Stimulated activated CD8-positive, alpha-beta memory T cell treated with anti-CD3 and anti-CD28 coated beads, Interleukin-4, amount 100 ng/mL, for 48 hours (primary cell): ENCODE measurements at regions not wholly inside any gene's neighbourhood (a gene's known extent, or its start where the extent isn't known, plus 50 kb on each side); places are given as distances from the start of the nearest gene placed in this dataset.
"Not testable (repeated sequence)": the region's sequence is repeated elsewhere in the genome, so short reads cannot be mapped to it uniquely, and the experiment has no call there.

ENCODE experiments used
- DNase-seq: peaks from one replicate; pipeline ENCODE4 v3.0.0-alpha.2; 2020

DNA sequence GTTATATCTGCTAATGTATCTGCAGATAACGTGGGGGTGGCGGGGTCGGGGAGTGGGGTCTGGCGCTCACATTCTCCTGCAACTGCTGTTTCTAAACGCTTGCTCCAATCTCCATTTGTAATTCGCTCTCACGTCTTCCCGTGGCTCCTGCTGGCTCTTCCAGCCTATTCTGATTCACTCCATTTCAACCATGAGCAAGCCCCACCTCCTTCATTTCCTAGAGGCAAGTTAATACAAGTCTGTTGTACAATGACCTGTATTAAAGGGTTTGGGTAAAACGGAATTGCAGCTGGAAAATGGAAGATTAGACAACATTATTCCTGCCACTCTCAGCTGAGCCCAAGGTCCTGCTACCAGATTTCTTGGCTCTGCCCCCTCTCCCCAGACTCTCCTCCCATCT lies 132.3 kb downstream of the CSNK2A3 start:
- DNase-seq = no peak

DNA sequence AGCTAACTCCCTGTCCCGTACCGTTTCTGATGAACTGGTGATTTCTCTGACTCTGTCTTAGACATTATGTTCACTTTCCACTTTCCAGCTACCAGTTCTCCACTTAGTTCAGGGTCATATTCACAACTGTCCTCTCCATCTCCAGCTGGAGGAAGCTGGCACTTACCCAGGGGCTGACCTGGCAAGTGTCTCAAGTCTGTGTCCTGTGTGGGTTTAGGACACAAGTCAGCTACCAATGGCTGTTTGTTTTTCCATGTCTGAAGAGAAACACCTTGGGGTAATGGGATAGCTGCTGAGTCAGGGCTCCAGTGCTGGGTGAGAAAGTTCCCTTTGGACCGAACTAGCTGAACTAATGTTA lies 134.4 kb downstream of the CSNK2A3 start:
- DNase-seq = no peak

DNA sequence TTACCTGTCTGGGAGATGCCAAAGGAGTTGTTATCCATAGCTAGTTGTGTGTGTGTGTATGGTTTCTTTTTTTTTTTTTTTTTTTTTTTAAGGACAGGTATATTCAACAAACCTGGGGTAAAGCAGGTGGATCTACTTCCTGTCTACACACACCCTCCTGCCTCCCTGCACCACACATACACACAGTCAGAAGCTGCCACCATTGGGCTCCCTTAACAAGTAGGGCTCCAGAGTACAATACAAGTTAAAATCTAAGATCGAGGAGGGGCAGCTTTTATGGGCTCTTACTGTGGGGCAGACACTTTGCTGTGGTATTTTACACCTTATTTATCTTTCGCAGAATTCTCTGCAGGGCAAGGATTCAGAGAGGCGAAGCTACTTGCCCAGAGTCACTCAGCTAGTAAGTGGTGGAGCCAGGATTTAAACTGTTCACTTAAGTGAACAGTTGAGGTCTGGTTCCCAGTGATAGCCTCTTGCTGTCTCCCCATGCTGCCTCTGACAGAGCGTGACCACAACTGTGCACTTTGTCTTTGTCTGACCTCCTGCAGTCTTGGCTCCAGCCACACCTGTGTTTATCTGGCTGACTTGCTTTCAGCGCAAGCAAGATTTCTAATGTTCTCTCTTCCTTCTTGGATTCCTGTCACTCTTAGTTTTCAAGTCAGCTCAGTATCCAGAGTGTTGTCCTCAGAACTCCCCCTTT lies 135.0 kb downstream of the CSNK2A3 start:
- DNase-seq = no peak

DNA sequence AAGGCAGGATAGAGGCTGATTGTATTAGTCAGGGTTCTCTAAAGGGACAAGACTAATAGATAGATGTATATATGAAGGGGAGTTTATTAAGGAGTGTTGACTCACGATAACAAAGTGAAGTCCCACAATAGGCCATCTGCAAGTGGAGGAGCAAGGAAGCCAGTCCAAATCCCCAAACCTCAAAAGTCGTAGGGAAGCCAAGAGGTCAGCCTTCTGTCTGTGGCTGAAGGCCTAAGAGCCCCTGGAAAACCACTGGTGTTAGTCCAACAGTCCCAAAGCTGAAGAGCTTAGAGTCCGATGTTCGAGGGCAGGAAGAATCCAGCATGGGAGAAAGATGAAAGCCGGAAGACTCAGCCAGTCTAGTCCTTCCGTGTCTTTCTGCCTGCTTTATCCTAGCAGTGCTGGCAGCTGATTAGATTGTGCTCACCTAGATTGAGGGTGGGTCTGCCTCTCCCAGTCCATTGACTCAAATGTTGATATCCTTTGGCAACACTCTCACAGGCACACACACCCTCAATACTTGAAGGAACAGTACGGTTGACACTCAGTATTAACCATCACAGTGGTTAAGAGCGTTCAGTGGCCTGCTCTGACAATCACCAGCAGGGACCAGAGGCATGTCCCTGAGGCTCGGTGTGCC lies 135.6 kb downstream of the CSNK2A3 start:
- DNase-seq = no peak

DNA sequence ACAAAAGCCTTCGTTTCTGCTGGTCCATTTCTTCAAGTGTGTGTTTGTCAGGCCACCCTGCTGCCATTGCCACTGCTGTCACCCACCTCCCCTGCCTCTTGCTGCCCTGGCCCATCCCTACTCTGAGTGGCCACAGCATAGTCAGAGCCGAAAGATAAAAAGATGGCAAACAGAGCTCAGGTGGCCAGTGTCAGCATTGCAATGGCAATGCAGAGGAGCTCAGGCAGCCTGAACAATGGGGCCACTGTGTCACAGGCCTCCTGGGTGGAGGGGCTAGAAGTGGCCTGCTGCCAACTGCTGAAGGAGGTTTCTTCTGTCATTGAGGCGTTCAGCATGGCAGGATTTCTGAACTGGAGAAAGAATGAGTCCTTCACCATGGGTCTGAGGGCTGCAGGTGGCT lies 137.1 kb downstream of the CSNK2A3 start:
- no peak for DNase-seq

DNA sequence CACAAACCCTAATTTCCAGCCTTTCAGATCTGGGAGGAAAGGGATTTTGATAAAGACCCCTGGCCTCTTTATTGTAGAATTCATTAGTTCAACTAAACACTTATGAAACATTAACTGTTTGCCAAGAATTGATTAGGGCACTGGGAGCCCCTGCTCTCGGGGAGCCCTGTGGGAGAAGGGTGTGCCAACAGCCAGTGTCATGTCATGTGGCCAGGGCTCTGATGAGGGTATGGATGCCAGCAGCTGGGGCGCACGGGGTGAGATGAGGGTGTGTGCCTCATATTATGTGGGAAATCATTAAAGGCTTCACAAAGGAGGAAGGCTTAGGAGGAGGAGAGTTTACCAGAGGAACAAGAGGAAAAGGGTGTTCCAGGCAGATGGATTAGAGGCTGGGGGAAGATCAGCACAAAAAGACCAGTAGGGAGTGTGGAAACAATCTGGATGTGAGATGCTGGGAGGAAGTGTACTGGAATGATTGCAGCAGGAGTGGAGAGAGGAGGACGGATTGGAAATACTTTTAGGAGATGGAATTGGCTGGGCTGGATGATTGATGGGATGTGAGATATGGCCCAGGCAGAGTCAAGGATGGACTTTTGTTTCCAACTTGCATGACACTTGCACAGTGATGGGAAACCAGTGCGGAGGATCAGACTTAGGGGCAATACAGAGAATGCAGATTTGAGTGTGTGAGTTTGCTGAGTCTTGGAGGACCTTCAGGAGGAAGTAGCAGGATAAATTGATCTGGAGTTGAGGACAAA lies 137.8 kb downstream of the CSNK2A3 start:
- DNase-seq = no peak

DNA sequence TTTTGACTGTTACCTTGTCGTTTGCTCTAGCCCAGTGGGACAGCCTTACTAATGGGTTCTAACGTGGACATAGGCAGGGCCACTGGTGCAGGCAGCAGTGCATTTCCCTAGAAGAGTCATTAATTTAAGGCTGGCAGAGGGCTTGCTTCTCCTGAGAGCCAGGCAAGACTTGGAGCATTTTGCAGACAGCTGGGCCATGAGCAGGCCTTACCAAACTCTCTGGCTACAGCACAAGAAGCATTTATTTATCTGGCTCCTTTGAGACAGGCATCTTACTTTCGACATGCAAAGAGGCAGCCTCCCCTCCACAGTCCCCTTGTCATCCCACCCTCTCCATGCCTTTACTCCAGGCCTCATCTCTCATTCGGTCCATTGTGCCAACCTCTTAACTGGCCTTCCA lies 139.9 kb downstream of the CSNK2A3 start:
- no peak for DNase-seq

DNA sequence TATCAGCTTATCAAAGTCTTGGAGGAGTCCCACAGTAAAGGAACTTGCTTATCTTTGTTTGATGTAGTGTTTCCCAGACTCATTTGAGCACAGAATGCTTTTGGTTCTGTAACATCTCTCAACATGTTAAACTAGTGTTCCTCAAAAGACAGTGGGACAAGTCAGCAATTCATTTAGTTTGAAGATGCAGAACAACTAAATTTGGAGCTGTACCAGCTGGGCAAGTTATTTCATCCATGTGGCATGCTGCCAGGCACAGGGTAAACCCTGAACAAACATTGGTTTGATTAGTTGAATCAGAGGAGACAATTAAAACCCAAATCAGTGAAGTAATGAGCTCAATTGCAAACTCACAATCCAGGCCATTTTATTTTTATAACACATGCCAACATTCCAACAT lies 141.2 kb downstream of the CSNK2A3 start:
- no peak for DNase-seq

DNA sequence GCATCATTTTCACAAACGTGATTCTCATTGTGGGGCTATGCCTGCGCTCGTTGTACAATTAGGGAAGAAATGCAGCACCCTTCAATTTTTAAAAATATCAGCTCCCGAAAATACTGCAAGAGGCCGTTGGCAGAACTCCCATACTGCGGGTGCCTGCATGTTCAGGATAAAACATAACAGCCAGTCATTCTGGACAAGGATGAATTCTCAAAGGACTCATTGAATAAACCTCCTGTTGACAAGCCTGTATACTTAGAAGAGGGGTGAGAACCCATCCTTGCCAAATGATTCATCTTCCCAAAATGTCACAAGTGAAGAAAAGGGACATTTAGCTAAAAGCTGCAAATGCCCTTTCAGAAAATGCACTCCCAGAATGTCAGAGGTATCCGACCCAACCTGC lies 141.9 kb downstream of the CSNK2A3 start:
- DNase-seq = no peak

DNA sequence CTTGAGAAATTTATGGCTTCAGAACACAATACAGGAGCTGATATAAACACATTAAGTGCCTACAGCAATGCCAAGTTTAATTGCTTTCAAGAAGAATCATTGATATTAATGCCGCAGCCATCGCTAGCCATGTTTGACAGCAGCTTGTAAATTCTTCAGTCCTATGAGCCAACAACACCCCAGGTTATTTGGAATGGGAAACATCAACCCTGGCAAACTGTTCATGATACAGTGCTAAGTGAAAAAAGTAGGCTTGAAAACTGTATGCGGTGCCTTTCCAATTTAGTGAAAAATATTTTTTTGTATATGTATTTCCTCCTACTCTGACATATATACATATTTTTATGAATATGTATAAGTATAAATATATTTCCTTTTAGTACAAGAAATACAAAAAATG lies 142.6 kb downstream of the CSNK2A3 start:
- DNase-seq = no peak

DNA sequence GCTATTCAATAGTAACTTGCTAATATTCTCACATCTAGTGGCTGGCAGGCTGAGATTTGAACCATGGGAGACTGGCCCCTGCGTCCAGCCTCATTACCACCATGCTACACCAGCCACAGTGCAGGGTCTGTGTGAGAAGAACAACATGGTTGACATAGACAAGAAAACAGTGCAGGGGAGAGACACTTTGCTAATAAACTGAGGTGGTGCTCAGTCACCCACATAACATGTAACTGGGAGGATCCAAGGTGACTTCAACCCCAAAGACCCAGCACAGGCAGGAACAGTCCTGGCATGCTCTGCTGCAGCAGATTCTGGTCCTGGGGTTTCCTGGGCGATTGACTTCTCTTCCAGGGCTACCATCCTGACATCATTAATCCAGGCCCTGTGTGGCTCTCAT lies 143.1 kb downstream of the CSNK2A3 start:
- DNase-seq = no peak

DNA sequence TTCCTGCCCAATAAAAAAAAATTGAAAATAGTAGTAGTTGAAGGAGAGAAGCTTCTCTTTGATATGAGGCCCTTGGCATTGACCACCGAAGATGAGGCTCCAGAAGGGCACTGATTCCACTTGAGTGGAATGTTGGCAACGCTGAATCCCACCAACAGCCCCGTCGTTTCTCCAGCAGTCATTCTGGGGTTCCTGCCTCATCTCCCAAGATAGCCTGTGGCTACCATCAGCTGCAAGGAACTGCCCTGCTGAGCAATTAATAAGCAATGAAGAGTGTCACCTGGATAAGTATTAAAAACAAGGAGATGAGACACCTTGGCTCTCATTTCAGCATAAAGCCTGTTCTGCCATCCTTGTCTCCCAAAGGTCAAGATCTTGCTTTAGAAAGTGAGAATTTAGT lies 144.1 kb downstream of the CSNK2A3 start:
- no peak for DNase-seq

DNA sequence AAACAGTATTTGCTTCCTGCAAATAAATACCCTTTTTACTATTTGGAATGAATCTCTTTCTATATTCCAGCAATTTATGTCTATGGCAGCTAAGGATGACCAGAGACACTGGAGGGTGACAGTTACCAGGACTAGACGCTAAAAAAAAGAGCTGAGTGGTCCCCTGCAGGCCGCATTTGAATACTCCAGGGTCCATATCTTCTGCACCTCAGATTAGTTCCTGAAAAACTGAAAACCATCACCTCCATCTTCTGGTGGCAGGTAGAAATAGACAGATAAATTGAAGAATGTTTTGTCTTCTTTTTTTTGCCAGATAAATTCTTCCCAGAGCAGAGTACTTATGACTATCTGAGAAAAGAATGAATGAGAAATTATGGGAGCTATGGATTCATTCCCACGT lies 145.6 kb downstream of the CSNK2A3 start:
- DNase-seq = no peak

DNA sequence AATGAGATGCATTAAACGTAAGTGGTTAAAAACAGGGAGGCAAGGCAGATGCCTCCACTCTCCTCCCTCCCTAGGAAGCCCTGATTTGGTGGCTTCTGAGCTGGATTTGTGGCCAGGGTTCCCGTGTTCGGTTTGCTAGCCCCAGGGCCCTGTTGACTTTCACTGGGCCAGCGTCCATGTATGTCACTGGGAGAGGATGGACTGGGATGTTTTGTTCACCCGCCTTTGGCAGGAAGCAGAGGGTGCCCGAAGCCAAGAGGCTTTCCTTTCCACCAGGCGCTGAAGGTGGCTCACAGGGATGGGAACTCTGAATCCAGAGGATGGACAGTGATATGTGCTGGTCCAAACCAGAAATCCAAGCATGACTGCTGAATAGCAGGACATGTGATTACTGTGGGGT lies 146.6 kb downstream of the CSNK2A3 start:
- DNase-seq = no peak

DNA sequence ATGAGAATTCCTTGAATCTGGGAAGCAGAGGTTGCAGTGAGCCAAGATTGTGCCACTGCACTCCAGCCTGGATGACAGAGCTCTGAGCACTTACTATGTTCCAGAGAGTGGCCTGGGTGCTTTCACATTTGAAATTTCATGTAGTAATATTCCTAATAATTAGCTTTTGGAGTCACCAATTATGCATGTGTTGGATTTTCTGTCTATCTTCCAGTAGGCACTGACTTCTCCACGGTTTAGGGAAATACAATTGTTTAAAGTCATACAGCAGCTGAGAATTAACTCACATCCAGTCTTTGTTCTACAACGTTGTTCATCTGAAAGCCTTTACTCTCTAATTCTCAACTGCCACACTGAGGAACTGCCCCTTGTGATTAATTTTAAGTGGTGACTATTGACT lies 150.2 kb downstream of the CSNK2A3 start:
- no peak for DNase-seq

DNA sequence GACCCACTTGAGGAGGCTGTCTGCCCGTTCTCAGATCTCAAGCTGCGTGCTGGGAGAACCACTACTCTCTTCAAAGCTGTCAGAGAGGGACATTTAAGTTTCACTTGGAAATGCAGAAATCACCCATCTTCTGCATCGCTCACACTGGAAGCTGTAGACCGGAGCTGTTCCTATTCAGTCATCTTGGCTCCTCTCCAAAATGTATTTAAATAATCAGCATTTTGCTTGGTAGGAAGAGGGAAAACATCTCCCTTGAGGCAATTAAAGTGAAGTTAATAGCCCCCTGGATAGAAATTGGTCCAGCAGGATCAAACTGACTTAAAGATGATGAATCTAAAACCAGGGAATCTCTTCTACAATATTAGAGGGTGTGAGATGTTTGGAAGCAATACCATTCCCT lies 151.7 kb downstream of the CSNK2A3 start:
- not testable (repeated sequence) for DNase-seq

DNA sequence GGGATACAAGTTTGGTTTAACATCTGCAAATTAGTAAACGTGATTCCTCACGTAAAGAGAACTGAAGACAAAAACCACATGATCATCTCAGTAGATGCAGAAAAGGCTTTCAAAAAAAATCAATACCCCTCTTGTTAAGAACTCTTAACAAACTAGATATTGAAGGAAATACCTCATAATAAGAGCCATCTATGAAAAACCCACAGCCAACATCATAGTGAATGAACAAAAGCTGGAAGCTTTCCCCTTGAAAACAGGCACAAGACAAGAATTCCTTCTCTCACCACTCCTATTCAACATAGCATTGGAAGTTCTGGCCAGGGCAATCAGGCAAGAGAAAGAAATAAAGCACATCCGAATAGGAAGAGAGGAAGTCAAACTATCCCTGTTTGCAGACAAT lies 160.5 kb downstream of the CSNK2A3 start:
- DNase-seq = no peak

DNA sequence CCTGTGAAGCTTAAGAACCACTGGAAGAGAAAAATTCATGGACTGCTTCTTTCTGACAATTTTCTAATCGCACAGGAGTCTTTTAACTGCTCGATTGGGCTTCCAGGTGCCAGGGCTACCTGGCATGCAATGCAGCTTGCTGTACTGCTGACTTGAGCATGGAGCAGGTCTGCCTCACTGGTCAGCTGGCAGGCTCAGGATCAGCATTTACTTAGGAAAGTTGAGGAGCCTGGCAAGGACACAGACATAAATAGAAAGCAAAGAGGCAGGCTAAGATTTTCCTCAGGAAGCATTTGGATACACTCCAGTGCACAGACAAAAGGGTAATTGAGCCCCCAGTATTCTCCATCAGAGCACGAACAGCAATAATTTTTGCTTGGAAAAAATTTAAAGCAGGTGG lies 163.5 kb downstream of the CSNK2A3 start:
- no peak for DNase-seq

DNA sequence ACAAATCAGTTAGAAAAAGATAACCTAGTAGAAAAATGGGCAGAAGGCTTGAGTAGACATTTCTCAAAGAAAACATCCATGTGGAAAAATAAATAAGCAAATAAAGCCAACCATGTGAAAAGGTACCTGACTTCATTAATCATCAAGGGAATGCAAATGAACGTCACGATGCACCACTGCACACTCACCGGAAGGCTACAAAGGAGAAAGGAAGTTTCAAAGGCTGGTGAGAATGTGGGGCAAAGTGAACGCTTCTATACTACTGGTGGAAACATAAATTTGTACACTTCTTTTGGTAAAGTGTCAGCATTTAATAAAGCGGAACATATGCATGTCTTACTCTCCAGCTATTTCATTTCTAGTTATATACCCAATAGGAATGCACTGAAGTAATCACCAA lies 166.8 kb downstream of the CSNK2A3 start:
- DNase-seq = no peak

DNA sequence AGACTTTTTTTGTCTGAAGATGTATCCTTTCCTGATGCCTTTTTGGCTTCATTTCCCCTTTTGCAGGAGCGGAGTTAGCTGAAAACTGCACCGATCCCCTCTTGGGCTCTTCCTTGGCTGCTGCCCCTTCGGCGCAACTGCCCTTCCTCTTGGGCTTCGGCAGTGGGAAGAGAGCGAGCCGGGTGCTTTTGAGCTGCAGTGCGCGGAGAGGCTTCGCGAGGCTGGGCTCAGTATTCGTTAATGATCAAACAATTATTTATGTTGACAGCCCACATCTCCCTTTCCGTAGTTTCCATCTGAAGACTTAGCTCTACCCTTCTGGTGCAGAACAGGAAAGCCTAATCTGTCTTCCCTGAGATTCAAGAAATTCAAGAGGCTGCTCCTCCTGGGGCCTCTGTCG lies 170.8 kb downstream of the CSNK2A3 start:
- DNase-seq = no peak

DNA sequence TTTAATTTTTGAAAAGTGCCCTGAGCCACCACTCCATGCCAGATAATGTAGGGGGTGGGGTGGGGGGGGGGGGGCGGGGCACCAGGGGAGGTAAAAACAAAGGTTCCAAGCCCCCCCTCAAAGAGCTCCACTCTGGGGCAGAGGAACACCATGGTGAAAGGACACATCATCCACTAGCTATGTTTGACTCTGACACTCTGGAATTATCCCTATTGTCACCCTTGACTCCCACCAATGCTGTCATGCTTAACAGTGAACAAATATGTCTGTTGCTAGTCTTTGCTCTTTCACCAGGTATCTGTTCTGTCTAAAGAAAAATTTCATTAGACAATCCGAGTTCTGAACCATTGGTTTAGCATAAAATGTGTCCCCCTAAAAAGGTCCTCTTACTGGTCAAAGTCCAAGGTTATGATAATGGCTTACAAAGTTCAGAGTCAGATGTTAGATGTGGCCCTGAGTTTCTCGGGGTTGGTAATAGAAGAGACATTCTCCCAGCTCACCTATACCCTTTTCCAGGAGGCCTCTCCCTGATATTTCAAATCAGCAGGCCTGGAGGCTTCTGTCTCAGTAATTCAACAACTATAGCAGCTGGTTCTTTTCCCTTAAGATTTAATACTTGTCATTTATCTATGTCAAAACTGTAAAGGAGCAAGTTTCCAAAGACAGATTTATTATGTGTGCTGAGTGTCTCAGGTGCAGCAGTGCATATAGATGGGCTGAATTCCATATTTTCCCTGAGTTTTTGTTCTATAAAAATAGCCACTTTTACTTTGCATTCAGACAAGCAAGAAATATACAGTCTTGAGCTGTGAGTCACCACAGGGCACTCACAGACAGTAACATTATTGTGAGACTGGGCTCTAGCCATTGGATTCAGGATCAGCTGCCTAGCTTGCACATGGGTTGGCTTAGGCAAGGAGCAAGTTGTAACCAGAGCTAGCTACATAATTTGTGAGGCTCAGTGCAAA lies 174.1 kb downstream of the CSNK2A3 start:
- DNase-seq = no peak

DNA sequence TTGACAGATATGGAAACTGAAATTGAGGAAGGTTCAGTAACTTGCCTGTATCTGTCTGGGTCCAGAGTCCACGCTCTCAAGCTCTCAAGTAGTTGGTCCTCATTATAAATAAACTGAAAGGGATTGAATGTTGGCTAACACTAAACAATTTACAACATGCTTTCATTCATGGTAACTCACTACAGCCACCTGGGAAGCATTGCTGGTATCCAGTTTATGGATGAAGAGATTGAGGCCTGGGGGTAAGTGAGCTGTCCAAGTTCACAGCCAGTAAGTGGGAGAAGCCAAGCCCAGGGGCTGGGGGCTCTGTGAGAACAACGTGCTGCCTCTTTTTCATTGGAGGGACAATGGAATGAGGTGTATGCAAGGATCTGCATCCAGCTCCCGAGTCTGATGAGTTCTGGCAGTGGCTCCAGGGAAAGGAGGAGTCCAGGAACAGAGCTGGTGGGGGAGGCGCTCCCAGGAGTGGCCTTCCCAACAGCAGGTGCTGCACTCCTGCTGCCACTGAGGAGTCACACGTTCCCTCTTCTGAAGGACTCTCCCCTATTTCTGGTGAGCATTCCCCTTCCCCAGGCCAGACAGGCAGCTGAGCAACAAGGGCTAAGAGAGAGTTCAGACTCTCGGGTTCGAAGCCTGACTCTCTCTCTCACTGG lies 175.8 kb downstream of the CSNK2A3 start:
- no peak for DNase-seq
